ENCODE measurements at regions not wholly inside any gene's neighbourhood (a gene's known extent, or its start where the extent isn't known, plus 50 kb on each side); places are given as distances from the start of the nearest gene placed in this dataset.

GRCh38 chr7:25482631-25483030 is 254.3 kb upstream of the NPVF start:
- Mint-ChIP-seq H3K27me3 (peaks cover 5% of the 10 kb centered on the region), H3K27ac (no peak overlapping the region), H3K36me3 (ENCODE audit: low read depth) (no peaks in the 10 kb centered on the region), H3K4me3 (no peak overlapping the region), H3K4me1 (no peaks in the 10 kb centered on the region), H3K9me3 (no peaks in the 10 kb centered on the region)
- no peak for TF ChIP-seq CTCF (IDR thresholded peaks at IDR 0.05)
- CTCF ChIA-PET, result no interaction called here
- intact Hi-C loops (cut with micrococcal nuclease), result no loop called here
- POLR2A ChIA-PET, result no interaction called here
- DNase-seq, result no peak
- ATAC-seq (ENCODE audit: low read depth), result no peak

GRCh38 chr7:25485026-25485425 is 256.7 kb upstream of the NPVF start:
- no peak for ATAC-seq (ENCODE audit: low read depth)
- H3K9me3 Mint-ChIP-seq, result no peaks in the 10 kb centered on the region
- H3K27ac Mint-ChIP-seq, result no peak overlapping the region
- H3K4me3 Mint-ChIP-seq, result no peak overlapping the region
- no peak for DNase-seq
- intact Hi-C loops (cut with micrococcal nuclease), result no loop called here
- no peak for TF ChIP-seq CTCF (IDR thresholded peaks at IDR 0.05)
- ChIA-PET CTCF (no interaction called here), POLR2A (no interaction called here)
- no peaks in the 10 kb centered on the region for H3K27me3 Mint-ChIP-seq
- H3K4me1 Mint-ChIP-seq, result no peaks in the 10 kb centered on the region
- no peaks in the 10 kb centered on the region for H3K36me3 Mint-ChIP-seq (ENCODE audit: low read depth)

GRCh38 chr7:25486656-25487055 is 258.4 kb upstream of the NPVF start:
- intact Hi-C loops (cut with micrococcal nuclease), result no loop called here
- Mint-ChIP-seq H3K27me3 (no peaks in the 10 kb centered on the region), H3K4me3 (no peak overlapping the region), H3K9me3 (no peaks in the 10 kb centered on the region), H3K4me1 (no peaks in the 10 kb centered on the region), H3K36me3 (ENCODE audit: low read depth) (no peaks in the 10 kb centered on the region), H3K27ac (no peak overlapping the region)
- DNase-seq (no peak), ATAC-seq (ENCODE audit: low read depth) (no peak)
- TF ChIP-seq CTCF (IDR thresholded peaks at IDR 0.05), result no peak
- POLR2A ChIA-PET, result no interaction called here
- CTCF ChIA-PET, result no interaction called here

- intact Hi-C loops (cut with micrococcal nuclease), result loop anchor here (10.0 kb wide), 1 partner anchor 131 kb away; no protein-coding TSS in a partner anchor
- TF ChIP-seq CTCF (IDR thresholded peaks at IDR 0.05), result no peak
- no peak for ATAC-seq (ENCODE audit: low read depth)
- no peak overlapping the region for H3K4me3 Mint-ChIP-seq
- POLR2A ChIA-PET, result no interaction called here
- H3K27ac Mint-ChIP-seq, result no peak overlapping the region
- H3K36me3 Mint-ChIP-seq (ENCODE audit: low read depth), result no peaks in the 10 kb centered on the region
- peaks cover 23% of the 10 kb centered on the region for H3K4me1 Mint-ChIP-seq
- CTCF ChIA-PET, result no interaction called here
- DNase-seq, result no peak
- H3K27me3 Mint-ChIP-seq, result no peaks in the 10 kb centered on the region
- no peaks in the 10 kb centered on the region for H3K9me3 Mint-ChIP-seq
These were observed 265.6 kb upstream of the NPVF start for GRCh38 chr7:25493805-25494366.

- CTCF ChIA-PET, result interaction anchor here (1.1 kb wide), 1 partner anchor 70 kb away, joined by 3 read pairs; no protein-coding TSS in a partner anchor
- ATAC-seq (ENCODE audit: low read depth) (no peak), DNase-seq (no peak)
- Mint-ChIP-seq H3K9me3 (no peaks in the 10 kb centered on the region), H3K27me3 (no peaks in the 10 kb centered on the region), H3K4me1 (peaks cover 23% of the 10 kb centered on the region), H3K36me3 (ENCODE audit: low read depth) (no peaks in the 10 kb centered on the region), H3K27ac (no peak overlapping the region), H3K4me3 (no peak overlapping the region)
- intact Hi-C loops (cut with micrococcal nuclease), result loop anchor here (10.0 kb wide), 1 partner anchor 130 kb away; no protein-coding TSS in a partner anchor
- TF ChIP-seq CTCF (IDR thresholded peaks at IDR 0.05), result no peak
- POLR2A ChIA-PET, result no interaction called here
These were observed 266.6 kb upstream of the NPVF start for GRCh38 chr7:25494896-25495295.
